ENCODE measurements at regions not wholly inside any gene's neighbourhood (a gene's known extent, or its start where the extent isn't known, plus 50 kb on each side); places are given as distances from the start of the nearest gene placed in this dataset.
A peak's percentile ranks its signal among the peaks of the same experiment; 100 is the strongest.
"Not testable (repeated sequence)": the region's sequence is repeated elsewhere in the genome, so short reads cannot be mapped to it uniquely, and the experiment has no call there.

DNA sequence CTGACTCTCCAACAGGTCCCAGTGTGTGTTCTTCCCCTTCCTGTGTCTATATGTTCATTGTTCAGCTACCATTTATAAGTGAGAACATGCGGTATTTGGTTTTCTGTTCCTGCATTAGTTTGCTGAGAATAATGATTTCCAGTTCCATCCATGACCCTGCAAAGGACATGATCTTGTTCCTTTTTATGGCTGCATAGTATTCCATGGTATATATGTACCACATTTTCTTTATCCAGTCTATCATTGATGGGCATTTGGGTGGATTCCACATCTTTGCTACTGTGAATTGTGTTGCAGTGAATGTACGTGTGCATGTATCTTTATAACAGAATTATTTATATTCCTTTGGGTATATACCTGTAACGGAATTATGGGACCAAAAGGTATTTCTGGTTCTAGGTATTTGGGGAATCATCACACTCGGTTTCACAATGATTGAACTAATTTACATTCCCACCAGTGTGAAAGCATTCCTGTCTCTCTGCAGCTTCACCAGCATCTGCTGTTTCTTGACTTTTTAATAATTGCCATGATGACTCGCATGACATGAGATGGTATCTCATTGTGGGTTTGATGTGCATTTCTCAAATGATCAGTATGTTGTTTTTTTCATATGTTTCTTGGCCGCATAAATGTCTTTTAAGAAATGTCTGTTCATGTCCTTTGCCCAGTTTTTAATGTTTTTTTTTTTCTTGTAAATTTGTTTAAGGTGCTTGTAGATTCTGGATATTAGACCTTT, 60.2 kb downstream of the LSMEM1 start:
- no peak overlapping the region for H3K4me3 ChIP-seq (ENCODE audit: low read depth, low read length)
- DNase-seq (ENCODE audit: low read depth): no peak

DNA sequence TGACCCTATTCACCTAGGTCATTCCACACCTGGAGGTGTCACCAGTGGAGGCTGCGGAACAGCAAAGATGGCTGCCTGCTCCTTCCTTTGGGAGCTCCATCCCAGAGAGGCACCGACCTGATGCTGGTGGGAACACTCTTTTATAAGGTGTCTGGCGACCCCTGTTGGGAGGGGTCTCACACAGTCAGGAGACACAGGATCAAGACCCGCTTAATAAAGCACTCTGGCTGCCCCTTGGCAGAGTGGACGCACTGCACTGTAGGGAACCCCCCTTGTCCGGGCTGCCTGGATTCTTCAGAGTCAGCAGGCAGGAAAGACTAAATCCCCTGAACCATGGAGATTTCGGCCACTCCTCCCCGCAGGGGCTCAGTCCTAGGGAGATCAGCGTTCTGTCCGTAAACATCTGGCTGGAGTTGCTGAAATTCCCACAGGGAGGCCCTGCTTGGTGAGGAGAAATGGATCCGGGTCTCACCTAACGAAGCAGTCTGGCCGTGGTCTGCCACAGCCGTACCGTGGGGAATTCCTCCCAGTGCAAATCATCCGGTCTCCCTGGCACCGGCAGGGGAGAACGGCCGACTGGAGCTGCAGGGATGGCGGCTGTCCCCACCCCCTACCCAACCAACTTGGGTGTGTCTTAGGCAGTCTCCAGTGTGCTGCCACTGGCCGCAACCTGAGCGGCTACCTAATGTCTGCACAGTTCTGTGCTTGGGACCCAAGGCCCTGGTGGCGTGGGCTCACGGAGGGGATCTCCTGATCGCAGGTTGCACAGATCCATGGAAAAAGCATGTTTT, 66.1 kb downstream of the LSMEM1 start:
- no peak for DNase-seq (ENCODE audit: low read depth)
- H3K4me3 ChIP-seq (ENCODE audit: low read depth, low read length): no peak overlapping the region

DNA sequence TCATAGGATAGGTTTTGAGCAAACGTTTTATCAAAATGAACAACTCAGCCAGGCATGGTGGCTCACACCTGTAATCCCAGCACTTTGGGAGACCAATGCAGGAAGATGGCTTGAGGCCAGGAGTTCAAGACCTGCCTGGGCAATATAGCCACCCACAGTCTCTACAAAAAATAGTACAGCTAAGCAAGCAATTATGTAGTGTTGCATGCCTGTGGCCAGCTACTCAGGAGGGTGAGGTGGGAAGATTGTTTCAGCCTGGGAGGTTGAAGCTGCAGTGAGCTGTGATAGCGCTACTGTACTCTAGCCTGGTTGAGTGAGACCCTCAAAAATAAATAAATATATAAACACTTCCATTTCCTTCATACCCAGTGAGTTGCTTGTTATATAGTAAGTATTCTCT, 67.1 kb downstream of the LSMEM1 start:
- DNase-seq (ENCODE audit: low read depth): peak; percentile 4

DNA sequence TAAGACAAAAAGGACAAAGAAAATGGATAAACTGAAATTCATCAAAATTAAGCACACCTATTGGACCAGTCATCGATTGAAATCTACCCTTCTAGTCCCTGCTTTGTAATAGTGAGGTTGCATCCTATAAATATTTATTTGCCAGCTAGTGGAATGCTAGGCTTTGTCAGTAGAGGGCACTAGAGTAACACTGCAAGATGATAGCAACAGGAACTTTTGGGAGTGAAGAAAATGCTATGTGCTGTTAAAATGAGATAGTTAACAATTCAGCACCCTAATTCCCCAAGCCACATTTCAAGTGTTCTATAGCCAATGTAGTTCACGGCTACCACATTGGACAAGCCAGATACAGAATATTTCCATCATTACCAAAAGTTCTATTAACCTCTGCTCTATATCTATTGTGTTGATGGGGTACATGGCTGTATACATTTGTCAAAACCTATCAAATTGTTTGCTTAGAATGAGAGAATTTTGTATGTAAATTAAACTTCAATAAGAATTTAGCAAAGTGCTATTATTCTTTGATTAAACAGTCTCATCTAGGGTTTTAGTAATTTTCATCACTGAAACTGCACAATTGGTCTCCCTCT, 69.8 kb downstream of the LSMEM1 start:
- DNase-seq (ENCODE audit: low read depth): peak; percentile 11
- H3K4me3 ChIP-seq (ENCODE audit: low read depth, low read length): no peak overlapping the region

More for the DNA sequence above, 67.1 kb downstream of the LSMEM1 start:
- H3K4me3 ChIP-seq (ENCODE audit: low read depth, low read length): no peak overlapping the region

DNA sequence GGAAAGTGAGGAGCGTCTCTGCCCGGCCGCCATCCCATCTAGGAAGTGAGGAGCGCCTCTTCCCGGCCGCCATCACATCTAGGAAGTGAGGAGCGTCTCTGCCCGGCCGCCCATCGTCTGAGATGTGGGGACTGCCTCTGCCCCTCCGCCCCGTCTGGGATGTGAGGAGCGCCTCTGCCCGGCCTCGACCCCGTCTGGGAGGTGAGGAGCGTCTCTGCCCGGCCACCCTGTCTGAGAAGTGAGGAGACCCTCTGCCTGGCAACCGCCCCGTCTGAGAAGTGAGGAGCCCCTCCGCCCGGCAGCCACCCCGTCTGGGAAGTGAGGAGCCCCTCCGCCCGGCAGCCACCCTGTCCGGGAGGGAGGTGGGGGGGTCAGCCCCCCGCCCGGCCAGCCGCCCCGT, 70.7 kb downstream of the LSMEM1 start:
- H3K4me3 ChIP-seq (ENCODE audit: low read depth, low read length); DNase-seq (ENCODE audit: low read depth): not testable (repeated sequence)

DNA sequence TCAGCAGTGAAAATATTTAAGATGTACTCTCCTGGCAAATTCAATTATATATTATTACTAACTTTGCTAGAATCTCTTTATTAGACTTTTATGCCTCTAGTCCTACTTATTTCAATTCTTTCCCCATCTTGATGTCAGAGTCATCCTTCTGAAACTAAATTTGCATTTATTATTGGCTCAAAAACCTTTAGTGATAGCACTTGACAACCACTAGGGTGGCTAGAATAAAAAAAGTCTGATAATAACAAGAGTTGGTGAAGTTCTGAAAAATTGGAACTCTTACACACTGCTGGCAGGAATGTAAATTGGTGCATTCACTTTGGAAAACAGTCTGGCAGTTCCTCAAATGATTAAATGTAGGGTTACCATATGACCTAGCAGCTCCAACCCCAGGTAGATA, 73.8 kb downstream of the LSMEM1 start:
- no peak overlapping the region for H3K4me3 ChIP-seq (ENCODE audit: low read depth, low read length)
- DNase-seq (ENCODE audit: low read depth): no peak

DNA sequence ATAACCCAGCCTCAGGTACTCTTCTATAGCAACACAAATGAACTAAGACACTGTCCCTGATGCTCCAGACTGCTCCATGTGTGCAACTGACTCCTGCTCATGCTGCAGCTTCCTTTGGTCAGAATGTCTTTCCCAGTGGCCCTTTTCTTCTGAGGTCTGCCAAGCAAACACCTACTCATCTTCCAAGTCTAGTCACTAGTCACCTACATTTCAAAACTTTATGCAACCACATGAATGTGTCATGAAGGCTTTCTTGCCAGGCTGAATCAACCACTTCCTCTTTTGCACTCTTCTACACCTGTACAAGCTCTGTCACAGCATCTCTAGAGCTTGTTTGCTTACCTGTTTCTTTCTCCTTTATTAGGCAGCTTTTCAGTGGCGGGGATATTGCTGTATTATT, 75.8 kb downstream of the LSMEM1 start:
- DNase-seq (ENCODE audit: low read depth): peak; percentile 2
- no peak overlapping the region for H3K4me3 ChIP-seq (ENCODE audit: low read depth, low read length)

DNA sequence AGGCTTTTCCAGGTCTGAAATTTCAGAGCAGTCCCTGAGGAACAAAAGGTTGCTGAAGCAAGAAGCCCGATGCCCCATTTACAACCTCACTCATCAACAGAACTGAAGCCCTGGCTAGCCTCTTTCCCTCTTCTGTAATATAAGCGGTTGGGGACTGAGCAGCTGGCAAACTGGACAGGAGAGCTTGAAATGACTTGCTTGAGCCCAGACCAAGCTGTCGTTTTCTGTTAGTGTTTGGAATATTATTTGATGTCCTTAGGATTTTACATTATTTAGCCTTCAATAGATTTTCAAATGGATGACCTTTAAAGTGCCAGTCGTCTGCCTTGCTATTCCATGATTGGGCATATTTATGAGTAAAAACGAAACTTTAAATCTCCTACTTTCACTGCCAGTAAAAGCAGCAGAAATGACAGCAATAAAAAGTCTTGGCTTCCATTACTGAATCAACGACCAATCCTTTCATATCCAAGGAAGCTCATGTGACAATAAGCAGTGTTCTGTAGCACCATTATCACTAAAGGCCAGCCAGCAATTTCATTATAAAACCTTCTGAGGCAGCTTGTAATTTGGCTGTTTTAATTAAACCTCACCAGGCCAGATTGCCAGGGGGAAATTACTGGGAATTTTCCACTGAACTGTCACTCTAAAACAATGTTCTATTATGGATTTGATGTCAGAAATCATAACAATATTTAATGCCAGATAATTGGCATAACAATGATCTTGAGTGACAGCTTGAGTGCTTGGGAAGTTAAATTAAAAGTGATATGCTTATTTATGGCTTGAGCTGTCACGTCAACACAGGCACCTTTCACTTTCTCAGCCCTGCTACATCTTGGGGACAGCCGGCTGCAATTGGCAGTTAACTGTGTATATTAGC, 85.9 kb downstream of the LSMEM1 start:
- DNase-seq (ENCODE audit: low read depth): no peak
- no peak overlapping the region for H3K4me3 ChIP-seq (ENCODE audit: low read depth, low read length)

DNA sequence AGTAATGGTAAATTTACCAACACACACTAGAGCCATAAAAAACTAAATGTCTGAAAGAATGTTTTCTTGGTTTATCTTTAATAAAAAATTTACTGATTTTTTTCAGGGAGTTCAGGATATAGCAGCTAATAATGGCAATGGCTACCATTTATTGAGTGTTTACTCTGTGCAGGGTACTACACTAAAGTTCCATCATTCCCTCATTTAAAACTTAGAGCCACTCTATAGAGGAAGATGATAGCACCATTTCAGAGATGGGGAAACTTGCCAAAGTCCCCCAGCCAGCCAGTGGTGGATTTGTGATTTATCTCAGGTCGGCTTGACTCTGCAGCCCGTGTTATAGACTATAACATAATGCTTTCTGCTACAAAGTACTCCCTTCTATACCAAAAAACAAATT, 86.6 kb downstream of the LSMEM1 start:
- H3K4me3 ChIP-seq (ENCODE audit: low read depth, low read length): no peak overlapping the region
- DNase-seq (ENCODE audit: low read depth): no peak

DNA sequence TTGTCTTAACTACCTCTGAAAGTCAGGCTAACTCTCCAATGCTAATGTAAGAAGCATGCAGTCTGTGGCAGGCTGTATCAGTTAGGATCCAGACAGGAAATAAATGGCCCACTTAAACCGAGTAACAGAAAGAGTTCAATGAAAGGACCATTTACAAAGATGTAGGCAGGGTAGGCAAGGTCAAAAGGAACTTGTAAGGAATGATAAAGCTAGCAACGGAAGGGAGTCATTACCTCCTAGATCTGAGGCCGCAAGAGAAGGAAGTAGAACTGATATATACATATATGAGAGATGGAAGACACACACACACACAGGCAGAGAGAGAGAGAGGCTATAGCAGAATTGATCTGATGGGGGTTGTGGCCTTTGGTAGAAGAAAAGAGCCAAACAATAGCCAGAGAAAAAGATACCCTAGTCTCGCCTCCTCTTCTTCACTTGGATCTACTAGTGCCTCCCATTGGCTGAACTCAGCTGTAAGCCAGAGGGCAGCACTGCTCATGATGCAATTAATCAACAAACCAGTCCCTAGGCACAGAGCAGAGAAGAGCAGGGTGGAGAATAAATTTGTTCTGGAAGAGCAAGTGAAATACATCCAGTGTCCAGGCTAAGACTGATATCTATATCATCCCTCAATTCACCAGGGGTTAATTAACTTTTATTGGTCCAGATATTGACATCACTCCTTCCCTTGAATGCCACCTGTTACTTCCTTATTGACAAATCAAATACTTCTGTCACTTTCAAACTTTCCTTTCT, 91.2 kb downstream of the LSMEM1 start:
- no peak overlapping the region for H3K4me3 ChIP-seq (ENCODE audit: low read depth, low read length)
- DNase-seq (ENCODE audit: low read depth): no peak

DNA sequence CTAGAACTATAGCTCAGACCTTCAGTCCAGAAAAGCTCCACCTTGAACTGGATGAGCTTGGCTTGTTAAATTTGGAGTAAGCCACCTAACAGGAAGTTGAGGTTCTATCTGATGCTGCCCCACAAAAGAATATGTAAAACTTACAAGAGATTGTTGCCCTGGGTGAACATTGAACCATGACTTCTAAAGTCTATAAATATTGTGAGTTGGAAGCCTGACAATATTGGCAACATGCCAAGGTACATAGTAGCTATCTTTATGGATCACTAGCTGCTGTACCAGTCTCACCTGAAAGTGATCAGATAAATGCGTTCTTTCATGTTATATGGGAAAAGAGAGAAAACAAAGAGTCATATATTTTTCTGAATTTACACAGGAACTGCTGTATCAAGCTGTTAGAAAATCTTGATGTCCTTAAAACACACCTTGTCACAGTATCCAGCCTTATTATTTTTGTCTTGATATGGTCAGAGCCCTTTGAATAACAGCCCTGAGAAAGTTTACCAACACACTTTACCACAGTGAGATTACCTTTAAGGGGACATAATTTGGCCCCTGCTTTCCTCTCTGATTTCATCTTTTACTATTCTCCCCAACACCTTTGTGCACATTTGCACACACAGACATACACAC, 92.0 kb downstream of the LSMEM1 start:
- no peak for DNase-seq (ENCODE audit: low read depth)
- H3K4me3 ChIP-seq (ENCODE audit: low read depth, low read length): no peak overlapping the region

DNA sequence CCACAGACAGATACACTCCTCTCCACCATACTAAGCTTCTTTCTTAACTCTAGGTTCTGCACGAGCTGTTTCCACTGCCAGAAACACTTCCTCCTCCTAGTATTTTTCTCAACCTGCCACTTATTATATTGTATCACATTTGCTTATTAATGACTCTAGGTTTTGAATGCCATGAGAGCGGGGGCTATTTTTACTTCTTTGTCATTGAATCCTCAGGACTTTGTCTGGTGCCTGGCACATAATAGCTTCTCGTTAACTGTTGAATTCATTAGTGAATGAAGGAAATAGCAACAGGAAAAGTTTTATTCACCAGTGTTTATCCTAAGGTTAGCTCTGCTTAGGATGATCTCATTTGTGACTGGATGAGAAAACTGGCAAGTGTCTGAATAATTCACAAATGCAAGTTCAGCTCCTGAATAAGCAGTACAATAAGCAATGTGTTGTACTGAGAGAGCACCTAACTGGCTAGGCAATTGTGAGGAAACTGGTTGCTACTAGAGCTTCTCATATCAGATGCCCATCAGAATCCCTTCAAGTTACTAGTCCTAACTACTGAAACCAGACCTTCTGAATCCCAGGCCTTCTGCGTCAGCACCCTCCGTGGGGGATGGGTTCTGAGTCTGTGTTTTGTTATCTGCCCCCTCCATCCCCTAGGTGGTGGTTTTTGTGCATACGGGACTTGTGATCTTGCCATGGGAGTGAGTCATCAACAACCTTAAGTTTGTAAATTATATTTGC, 92.7 kb downstream of the LSMEM1 start:
- no peak overlapping the region for H3K4me3 ChIP-seq (ENCODE audit: low read depth, low read length)
- DNase-seq (ENCODE audit: low read depth): no peak

DNA sequence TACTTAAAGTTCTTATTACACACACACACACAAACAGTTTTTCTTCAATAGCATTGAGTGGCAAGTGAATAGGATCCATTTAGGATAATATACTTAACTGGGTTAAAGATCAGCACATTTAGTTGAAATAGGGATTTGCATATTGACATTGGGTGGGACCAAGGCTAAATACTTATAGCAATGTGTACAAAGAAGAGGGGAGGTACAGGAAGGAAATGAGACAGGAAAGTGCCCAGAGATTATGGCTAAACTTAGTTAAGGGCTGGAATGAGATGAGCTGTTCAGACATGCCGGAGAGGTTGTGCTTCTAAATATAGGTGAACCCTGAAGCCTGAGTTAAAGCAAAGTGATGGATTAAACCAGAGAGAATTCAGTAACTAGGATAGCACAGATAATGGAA, 95.1 kb downstream of the LSMEM1 start:
- H3K4me3 ChIP-seq (ENCODE audit: low read depth, low read length): no peak overlapping the region
- no peak for DNase-seq (ENCODE audit: low read depth)

DNA sequence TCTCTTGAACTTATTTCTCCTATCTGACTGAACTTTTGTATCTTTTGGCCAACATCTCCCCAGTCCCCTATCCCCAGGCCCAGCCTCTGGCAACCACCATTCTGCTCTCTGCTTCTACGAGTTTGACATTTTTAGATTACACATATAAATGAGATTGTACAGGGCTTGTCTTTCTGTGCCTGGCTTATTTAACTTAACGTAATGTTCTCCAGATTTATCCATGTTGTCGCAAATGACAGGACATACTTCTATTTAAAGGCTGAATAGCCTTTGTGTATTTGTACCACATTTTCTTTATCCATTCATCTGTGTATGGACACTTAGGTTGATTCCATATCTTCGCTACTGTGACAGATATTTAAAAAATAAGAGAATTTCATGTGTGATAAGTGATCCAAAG, 98.6 kb downstream of the LSMEM1 start:
- no peak overlapping the region for H3K4me3 ChIP-seq (ENCODE audit: low read depth, low read length)
- DNase-seq (ENCODE audit: low read depth): no peak

DNA sequence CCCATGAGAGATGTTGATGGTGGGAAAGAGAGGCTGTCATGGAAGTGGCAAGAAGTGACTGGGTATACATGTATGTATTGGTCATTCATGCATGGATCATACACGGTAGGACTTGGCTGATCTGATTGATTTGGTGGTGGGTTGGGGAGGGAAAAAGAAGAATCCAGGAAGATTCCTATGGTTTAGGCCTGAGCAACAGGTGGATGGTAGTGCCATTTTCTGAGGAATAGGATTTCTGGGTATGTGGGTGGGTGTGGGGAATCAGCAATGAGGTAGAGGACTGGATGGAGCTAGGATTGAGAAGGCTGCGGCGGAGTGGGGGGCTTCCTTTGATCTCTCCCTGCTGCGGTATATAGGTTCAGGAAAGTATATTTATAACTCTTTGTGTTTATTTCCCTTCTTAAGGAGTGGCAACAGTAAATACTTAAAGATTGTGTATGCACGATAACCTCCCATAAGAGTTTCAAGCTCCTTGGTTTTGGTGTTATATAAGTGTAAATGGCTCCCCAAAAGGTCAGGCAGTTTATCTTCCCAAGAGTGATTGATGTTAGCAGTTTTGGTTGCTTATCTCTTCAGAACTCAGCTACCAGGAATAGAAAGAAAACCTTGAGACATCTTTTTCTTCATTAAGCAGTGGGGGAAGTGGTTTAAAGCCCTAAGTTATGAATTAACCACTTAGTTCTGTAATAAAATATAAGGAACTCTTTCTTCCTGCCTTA, 100.1 kb downstream of the LSMEM1 start:
- DNase-seq (ENCODE audit: low read depth): no peak

DNA sequence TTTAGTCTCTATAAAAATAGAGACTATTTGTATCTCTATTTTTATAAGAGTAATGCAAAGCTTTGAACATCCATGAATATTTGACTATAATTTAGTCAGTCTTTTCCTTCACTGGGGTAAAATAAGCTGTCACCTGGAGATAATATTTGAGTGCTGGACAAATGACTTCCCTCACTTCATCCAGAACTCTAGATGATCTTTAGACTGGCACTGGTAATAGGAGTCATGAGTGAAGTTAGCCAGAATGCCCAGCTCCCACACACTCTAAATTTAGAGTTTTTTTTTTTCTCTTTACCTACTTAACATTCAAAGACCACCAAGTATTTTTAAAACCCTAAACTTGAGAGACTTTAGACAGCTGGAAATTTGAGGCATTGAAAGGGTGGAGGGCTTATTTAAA, 100.7 kb downstream of the LSMEM1 start:
- H3K4me3 ChIP-seq (ENCODE audit: low read depth, low read length): no peak overlapping the region
- DNase-seq (ENCODE audit: low read depth): no peak

More for the DNA sequence above, 100.1 kb downstream of the LSMEM1 start:
- no peak overlapping the region for H3K4me3 ChIP-seq (ENCODE audit: low read depth, low read length)

DNA sequence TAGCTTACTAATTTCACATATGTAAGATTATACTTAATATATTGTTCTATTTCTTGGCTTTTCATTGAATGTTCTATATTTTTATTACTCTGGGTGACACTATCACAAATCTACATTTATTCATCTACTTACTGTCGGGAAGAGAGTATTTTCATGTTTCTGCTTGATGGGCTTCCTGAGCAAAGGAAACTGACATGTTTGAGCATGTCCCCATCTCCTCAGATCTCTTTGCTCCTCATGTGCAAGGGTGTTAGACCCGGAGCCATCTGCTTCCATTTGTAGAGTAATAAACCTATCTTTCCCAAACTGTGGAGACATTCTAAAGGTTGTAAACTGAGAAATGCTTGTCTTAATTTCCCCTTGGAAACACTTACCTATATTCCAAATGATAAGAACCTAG, 103.5 kb downstream of the LSMEM1 start:
- H3K4me3 ChIP-seq (ENCODE audit: low read depth, low read length): no peak overlapping the region
- no peak for DNase-seq (ENCODE audit: low read depth)
